ENCODE measurements at regions not wholly inside any gene's neighbourhood (a gene's known extent, or its start where the extent isn't known, plus 50 kb on each side); places are given as distances from the start of the nearest gene placed in this dataset.

- H3K4me3 Mint-ChIP-seq: no peak overlapping the region
- H3K27me3 Mint-ChIP-seq: peaks cover 6% of the 10 kb centered on the region
These were observed 106.0 kb upstream of the RTL1 start for GRCh38 chr14:101009531-101009930.

GRCh38 chr14:101010293-101010692, 106.8 kb upstream of the RTL1 start:
- Mint-ChIP-seq H3K27ac (no peak overlapping the region), H3K4me3 (no peak overlapping the region), H3K9me3 (peaks cover 10% of the 10 kb centered on the region), H3K36me3 (ENCODE audit: low read depth) (no peaks in the 10 kb centered on the region), H3K4me1 (ENCODE audit: low read depth) (no peaks in the 10 kb centered on the region), H3K27me3 (peaks cover 9% of the 10 kb centered on the region)

More at GRCh38 chr14:101009531-101009930, 106.0 kb upstream of the RTL1 start:
- H3K9me3 Mint-ChIP-seq: peaks cover 10% of the 10 kb centered on the region
- no peaks in the 10 kb centered on the region for H3K36me3 Mint-ChIP-seq (ENCODE audit: low read depth)
- no peak overlapping the region for H3K27ac Mint-ChIP-seq
- H3K4me1 Mint-ChIP-seq (ENCODE audit: low read depth): no peaks in the 10 kb centered on the region

- H3K27me3 Mint-ChIP-seq: peaks cover 9% of the 10 kb centered on the region
- no peaks in the 10 kb centered on the region for H3K36me3 Mint-ChIP-seq (ENCODE audit: low read depth)
- no peaks in the 10 kb centered on the region for H3K4me1 Mint-ChIP-seq (ENCODE audit: low read depth)
- H3K9me3 Mint-ChIP-seq: peaks cover 10% of the 10 kb centered on the region
- H3K27ac Mint-ChIP-seq: no peak overlapping the region
- no peak overlapping the region for H3K4me3 Mint-ChIP-seq
These were observed 107.3 kb upstream of the RTL1 start for GRCh38 chr14:101010835-101011234.

GRCh38 chr14:101017209-101017608, 113.7 kb upstream of the RTL1 start:
- H3K9me3 Mint-ChIP-seq: peaks cover 4% of the 10 kb centered on the region
- no peaks in the 10 kb centered on the region for H3K4me1 Mint-ChIP-seq (ENCODE audit: low read depth)
- H3K27me3 Mint-ChIP-seq: peaks cover 23% of the 10 kb centered on the region
- no peak overlapping the region for H3K27ac Mint-ChIP-seq
- H3K4me3 Mint-ChIP-seq: no peak overlapping the region
- H3K36me3 Mint-ChIP-seq (ENCODE audit: low read depth): no peaks in the 10 kb centered on the region

GRCh38 chr14:101017806-101018560, 114.5 kb upstream of the RTL1 start:
- Mint-ChIP-seq H3K4me1 (ENCODE audit: low read depth) (no peaks in the 10 kb centered on the region), H3K9me3 (no peaks in the 10 kb centered on the region), H3K36me3 (ENCODE audit: low read depth) (no peaks in the 10 kb centered on the region), H3K4me3 (no peak overlapping the region), H3K27me3 (peaks cover 26% of the 10 kb centered on the region), H3K27ac (no peak overlapping the region)

- Mint-ChIP-seq H3K9me3 (no peaks in the 10 kb centered on the region), H3K27ac (no peak overlapping the region), H3K27me3 (peaks cover 26% of the 10 kb centered on the region), H3K4me1 (ENCODE audit: low read depth) (no peaks in the 10 kb centered on the region), H3K4me3 (no peak overlapping the region), H3K36me3 (ENCODE audit: low read depth) (no peaks in the 10 kb centered on the region)
These were observed 115.2 kb upstream of the RTL1 start for GRCh38 chr14:101018561-101019290.

GRCh38 chr14:101019541-101019940, 116.0 kb upstream of the RTL1 start:
- Mint-ChIP-seq H3K36me3 (ENCODE audit: low read depth) (no peaks in the 10 kb centered on the region), H3K4me3 (no peak overlapping the region), H3K27me3 (peaks cover 26% of the 10 kb centered on the region), H3K4me1 (ENCODE audit: low read depth) (no peaks in the 10 kb centered on the region), H3K9me3 (no peaks in the 10 kb centered on the region), H3K27ac (no peak overlapping the region)

GRCh38 chr14:101019990-101020710, 116.6 kb upstream of the RTL1 start:
- Mint-ChIP-seq H3K36me3 (ENCODE audit: low read depth) (no peaks in the 10 kb centered on the region), H3K9me3 (no peaks in the 10 kb centered on the region), H3K4me1 (ENCODE audit: low read depth) (no peaks in the 10 kb centered on the region)

GRCh38 chr14:101020834-101021370, 117.4 kb upstream of the RTL1 start:
- peaks cover 20% of the 10 kb centered on the region for H3K27me3 Mint-ChIP-seq
- H3K27ac Mint-ChIP-seq: no peak overlapping the region
- H3K4me1 Mint-ChIP-seq (ENCODE audit: low read depth): no peaks in the 10 kb centered on the region
- H3K36me3 Mint-ChIP-seq (ENCODE audit: low read depth): no peaks in the 10 kb centered on the region
- H3K9me3 Mint-ChIP-seq: no peaks in the 10 kb centered on the region
- H3K4me3 Mint-ChIP-seq: no peak overlapping the region

More at GRCh38 chr14:101019990-101020710, 116.6 kb upstream of the RTL1 start:
- H3K4me3 Mint-ChIP-seq: no peak overlapping the region
- H3K27ac Mint-ChIP-seq: no peak overlapping the region
- H3K27me3 Mint-ChIP-seq: peaks cover 22% of the 10 kb centered on the region

- no peak overlapping the region for H3K4me3 Mint-ChIP-seq
- H3K27me3 Mint-ChIP-seq: peaks cover 14% of the 10 kb centered on the region
- H3K36me3 Mint-ChIP-seq (ENCODE audit: low read depth): no peaks in the 10 kb centered on the region
- H3K9me3 Mint-ChIP-seq: no peaks in the 10 kb centered on the region
- H3K27ac Mint-ChIP-seq: no peak overlapping the region
- H3K4me1 Mint-ChIP-seq (ENCODE audit: low read depth): no peaks in the 10 kb centered on the region
These were observed 118.6 kb upstream of the RTL1 start for GRCh38 chr14:101022121-101022520.

- Mint-ChIP-seq H3K27ac (no peak overlapping the region), H3K27me3 (peaks cover 12% of the 10 kb centered on the region), H3K4me1 (ENCODE audit: low read depth) (no peaks in the 10 kb centered on the region), H3K9me3 (no peaks in the 10 kb centered on the region), H3K36me3 (ENCODE audit: low read depth) (no peaks in the 10 kb centered on the region), H3K4me3 (no peak overlapping the region)
These were observed 119.5 kb upstream of the RTL1 start for GRCh38 chr14:101022916-101023435.

- Mint-ChIP-seq H3K9me3 (no peaks in the 10 kb centered on the region), H3K27ac (no peak overlapping the region), H3K36me3 (ENCODE audit: low read depth) (no peaks in the 10 kb centered on the region), H3K4me3 (no peak overlapping the region), H3K27me3 (peaks cover 8% of the 10 kb centered on the region), H3K4me1 (ENCODE audit: low read depth) (no peaks in the 10 kb centered on the region)
These were observed 121.2 kb upstream of the RTL1 start for GRCh38 chr14:101024686-101025085.

GRCh38 chr14:101025131-101025530, 121.6 kb upstream of the RTL1 start:
- Mint-ChIP-seq H3K36me3 (ENCODE audit: low read depth) (no peaks in the 10 kb centered on the region), H3K9me3 (no peaks in the 10 kb centered on the region), H3K27ac (no peak overlapping the region), H3K4me3 (no peak overlapping the region), H3K27me3 (peaks cover 8% of the 10 kb centered on the region), H3K4me1 (ENCODE audit: low read depth) (no peaks in the 10 kb centered on the region)

GRCh38 chr14:101025696-101026095, 122.2 kb upstream of the RTL1 start:
- Mint-ChIP-seq H3K27ac (no peak overlapping the region), H3K27me3 (peaks cover 5% of the 10 kb centered on the region), H3K36me3 (ENCODE audit: low read depth) (no peaks in the 10 kb centered on the region), H3K4me1 (ENCODE audit: low read depth) (no peaks in the 10 kb centered on the region), H3K4me3 (no peak overlapping the region), H3K9me3 (no peaks in the 10 kb centered on the region)

GRCh38 chr14:101026341-101026740, 122.8 kb upstream of the RTL1 start:
- H3K4me3 Mint-ChIP-seq: no peak overlapping the region
- H3K27me3 Mint-ChIP-seq: peaks cover 3% of the 10 kb centered on the region
- H3K27ac Mint-ChIP-seq: no peak overlapping the region
- H3K9me3 Mint-ChIP-seq: no peaks in the 10 kb centered on the region
- H3K4me1 Mint-ChIP-seq (ENCODE audit: low read depth): no peaks in the 10 kb centered on the region
- H3K36me3 Mint-ChIP-seq (ENCODE audit: low read depth): no peaks in the 10 kb centered on the region

Data from stimulated activated naive CD8-positive, alpha-beta T cell treated with anti-CD3 and anti-CD28 coated beads, Interleukin-15, Interleukin-2, amounts not matched to agents 100 ng/mL and 50 ng/mL, for 24 hours (primary cell).